A549 (cell line): ENCODE measurements at regions not wholly inside any gene's neighbourhood (a gene's known extent, or its start where the extent isn't known, plus 50 kb on each side); places are given as distances from the start of the nearest gene placed in this dataset.

Experiments used
- ATAC-seq, 2 experiments: fragments of 200-7000 bp in 1 of 2; fragments of >200 bp in 1 of 2; cut with Nextera tagmentation in 1 of 2; cut with Tn5 transposase in 1 of 2; 3 replicates each; pipeline versions ENCODE4 v1.8.0 to v1.9.1; 2018 to 2020; ENCODE audit warnings: mild to moderate bottlenecking in 1 of 2, moderate library complexity in 1 of 2
- CTCF ChIA-PET: fragments of 300-600 bp; sonication (Branson Sonifier 250); formaldehyde crosslinking; extraction: SDS; loops from one replicate; lab custom pipeline; 2021; ENCODE audit warnings: antibody characterized with exemption, inconsistent platforms; lab: Yijun Ruan, JAX
- POLR2A ChIA-PET: fragments of 350-600 bp; formaldehyde crosslinking; extraction: SDS; loops from one replicate; lab custom pipeline; 2021; ENCODE audit warnings: antibody characterized with exemption, inconsistent platforms; lab: Yijun Ruan, JAX
- DNase-seq, 2 experiments: peaks; one replicate each; pipeline versions ENCODE4 v3.0.0 to v3.0.0-alpha.2; 2011 to 2016; ENCODE audit warnings: low read depth in 1 of 2, low spot score in 1 of 2
- FAIRE-seq: peaks from 2 replicates; lab custom pipeline; 2011; peaks lifted over from hg19 to GRCh38; lab: Jason Lieb, UNC
- H3K27ac ChIP-seq, 2 experiments: fragments of >200 bp; sonication (Bioruptor Twin); formaldehyde crosslinking; 3 replicates each; pipeline ENCODE4 v1.5.1; 2016 to 2017
- H3K4me1 ChIP-seq: fragments of >200 bp; sonication (Bioruptor Twin); formaldehyde crosslinking; 3 replicates; pipeline ENCODE4 v1.6.1; 2016
- H3K4me2 ChIP-seq: fragments of >200 bp; sonication (Bioruptor Twin); formaldehyde crosslinking; 3 replicates; pipeline ENCODE4 v1.6.1; 2016
- H3K4me3 ChIP-seq: fragments of >200 bp; sonication (Bioruptor Twin); formaldehyde crosslinking; 3 replicates; pipeline ENCODE4 v1.5.1; 2016
- H3K9me3 ChIP-seq: fragments of >200 bp; sonication (Bioruptor Twin); formaldehyde crosslinking; 3 replicates; pipeline ENCODE4 v1.6.1; 2016
- BCL3 ChIP-seq: fragments of >200 bp; sonication (Bioruptor Twin); formaldehyde crosslinking; IDR thresholded peaks from 3 replicates; pipeline ENCODE4 v1.6.1; 2016
- BHLHE40 ChIP-seq: IDR thresholded peaks from 2 replicates; pipeline ENCODE4 v1.6.1; 2012; ENCODE audit warnings: low read depth, low read length, inconsistent platforms
- CBX8 ChIP-seq: fragments of 200-600 bp; sonication (generic); IDR thresholded peaks from 2 replicates; pipeline ENCODE4 v1.6.1; 2016
- CEBPB ChIP-seq, 2 experiments: fragments of >200 bp in 1 of 2; sonication (Bioruptor Twin) in 1 of 2; formaldehyde crosslinking in 1 of 2; IDR thresholded peaks; 2 replicates each; pipeline ENCODE4 v1.6.1; 2012 to 2016
- CHD2 ChIP-seq: fragments of 150-350 bp; IDR thresholded peaks from 2 replicates; pipeline ENCODE4 v1.6.1; 2014; ENCODE audit warnings: low read length; ENCODE audit not compliant: partially characterized antibody
- EHMT2 ChIP-seq: fragments of 200-600 bp; sonication (generic); IDR thresholded peaks from 2 replicates; pipeline ENCODE4 v1.6.1; 2016; ENCODE audit warnings: antibody characterized with exemption, low read depth, mild to moderate bottlenecking, moderate library complexity
- ESRRA ChIP-seq: fragments of 150-350 bp; IDR thresholded peaks from 2 replicates; pipeline ENCODE4 v1.6.1; 2014; ENCODE audit warnings: mild to moderate bottlenecking, low read length, borderline replicate concordance
- FOXS1 ChIP-seq: fragments of 250-450 bp; sonication (Bioruptor Pico); IDR thresholded peaks from 2 replicates; pipeline ENCODE4 v1.5.0; 2020; ENCODE audit warnings: mild to moderate bottlenecking, moderate library complexity
- HEYL ChIP-seq: fragments of 250-450 bp; sonication (Bioruptor Pico); IDR thresholded peaks from 2 replicates; pipeline ENCODE4 v1.8.0; 2021; ENCODE audit warnings: mild to moderate bottlenecking, moderate library complexity
- HOXB5 ChIP-seq: fragments of 250-450 bp; sonication (Bioruptor Pico); IDR thresholded peaks from 2 replicates; pipeline ENCODE4 v1.5.0; 2020; ENCODE audit warnings: mild to moderate bottlenecking, moderate library complexity
- MAX ChIP-seq: IDR thresholded peaks from 2 replicates; pipeline ENCODE4 v1.6.1; 2012
- MYC ChIP-seq: IDR thresholded peaks from 2 replicates; pipeline ENCODE4 v1.6.1; 2012; ENCODE audit warnings: mild to moderate bottlenecking, inconsistent platforms, low read length, improper control_type of control experiment, borderline replicate concordance
- NPAS2 ChIP-seq: fragments of 250-450 bp; sonication (Bioruptor Pico); IDR thresholded peaks from 2 replicates; pipeline ENCODE4 v1.8.0; 2022; ENCODE audit warnings: mild to moderate bottlenecking, moderate library complexity, borderline replicate concordance
- NR3C1 ChIP-seq: fragments of >200 bp; sonication (Bioruptor Twin); formaldehyde crosslinking; IDR thresholded peaks from 3 replicates; pipeline ENCODE4 v1.6.1; 2017
- POLR2AphosphoS2 ChIP-seq: conservative IDR thresholded peaks from 2 replicates; pipeline ENCODE4 v1.6.1; 2012; ENCODE audit warnings: low read length, improper control_type of control experiment, inconsistent platforms
- RAD21 ChIP-seq, 2 experiments: fragments of >200 bp in 1 of 2; sonication (Bioruptor Twin) in 1 of 2; formaldehyde crosslinking in 1 of 2; IDR thresholded peaks in 1 of 2; conservative IDR thresholded peaks in 1 of 2; 2 replicates in 1 of 2; 3 replicates in 1 of 2; pipeline ENCODE4 v1.6.1; 2012 to 2018; ENCODE audit warnings: inconsistent platforms in 1 of 2
- RCOR1 ChIP-seq: fragments of 150-350 bp; IDR thresholded peaks from 2 replicates; pipeline ENCODE4 v1.6.1; 2014; ENCODE audit warnings: antibody characterized with exemption, low read length, low read depth
- REST ChIP-seq: fragments of 200-600 bp; sonication (generic); IDR thresholded peaks from 2 replicates; pipeline ENCODE4 v1.6.1; 2016; ENCODE audit warnings: antibody characterized with exemption, mild to moderate bottlenecking, moderate library complexity
- RNF2 ChIP-seq: fragments of 200-600 bp; sonication (generic); IDR thresholded peaks from 2 replicates; pipeline ENCODE4 v1.6.1; 2016; ENCODE audit warnings: low read depth, mild to moderate bottlenecking, antibody characterized with exemption, moderate library complexity, borderline replicate concordance
- SMC3 ChIP-seq: fragments of >200 bp; sonication (Bioruptor Twin); formaldehyde crosslinking; IDR thresholded peaks from 3 replicates; pipeline ENCODE4 v1.6.1; 2018; ENCODE audit warnings: inconsistent platforms
- TFCP2L1 ChIP-seq: fragments of 250-450 bp; sonication (Bioruptor Pico); IDR thresholded peaks from 2 replicates; pipeline ENCODE4 v1.5.0; 2021; ENCODE audit warnings: mild to moderate bottlenecking
- TP53 ChIP-seq: fragments of 250-450 bp; sonication (Bioruptor Pico); IDR thresholded peaks from 2 replicates; pipeline ENCODE4 v1.5.0; 2021; ENCODE audit warnings: mild to moderate bottlenecking, moderate library complexity
- ZC3H11A ChIP-seq: fragments of 450-650 bp; IDR thresholded peaks from 2 replicates; pipeline ENCODE4 v1.6.1; 2014; ENCODE audit warnings: antibody characterized with exemption, mild to moderate bottlenecking
- WGBS: methylation state at CpG from one replicate; pipeline ENCODE4 v1.1.6; 2017; ENCODE audit errors: missing lambda C conversion rate; 5-methylcytosine and 5-hydroxymethylcytosine counted together
- TF ChIP-seq, protein P1 (sequence below): fragments of 250-450 bp; sonication (Bioruptor Pico); IDR thresholded peaks from 2 replicates; pipeline ENCODE4 v1.5.0; 2020; ENCODE audit warnings: low read depth, mild to moderate bottlenecking, moderate library complexity
- TF ChIP-seq, protein P2 (sequence below): fragments of 450-650 bp; IDR thresholded peaks from 2 replicates; pipeline ENCODE4 v1.6.1; 2014; ENCODE audit warnings: antibody characterized with exemption
- TF ChIP-seq, protein P3 (sequence below): IDR thresholded peaks from 2 replicates; pipeline ENCODE4 v1.6.1; 2012; ENCODE audit warnings: low read depth, borderline replicate concordance

DNA sequence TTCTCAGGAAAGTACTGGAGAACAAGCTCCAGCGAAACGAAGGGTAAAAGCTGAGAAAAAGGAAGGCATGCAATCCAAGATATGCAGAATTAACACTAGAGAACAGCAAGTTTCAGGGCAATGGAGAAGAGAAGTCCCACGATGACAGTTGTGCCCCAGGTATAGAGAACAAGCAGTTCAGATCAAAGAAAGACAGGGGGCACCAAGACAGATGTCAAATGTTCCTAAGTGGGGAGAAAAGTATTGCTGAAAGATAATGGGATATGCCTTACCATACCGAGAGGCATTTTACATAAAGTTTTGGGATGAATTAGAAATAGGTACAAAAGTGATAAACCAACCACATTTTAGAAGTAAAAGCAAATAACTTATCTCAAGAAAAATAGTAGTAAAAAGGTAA is 79.1 kb upstream of the UBE2E3 start:
- H3K27ac ChIP-seq: no peak overlapping the region
- ChIA-PET CTCF (no interaction called here), POLR2A (no interaction called here)
- DNase-seq: no peak
- FAIRE-seq: no peak
- H3K4me3 ChIP-seq: no peak overlapping the region
- no peak overlapping the region for H3K4me2 ChIP-seq
- WGBS: 56% methylated on average over 4 of the region's 4 CpGs
- H3K4me1 ChIP-seq: no peaks in the 10 kb centered on the region
- no peaks in the 10 kb centered on the region for H3K9me3 ChIP-seq
- ATAC-seq: no peak
- no peak for TF ChIP-seq POLR2AphosphoS2
- no peak for TF ChIP-seq ESRRA
- no peak for TF ChIP-seq HOXB5 (CRISPR knock-in tag)
- TF ChIP-seq CEBPB (IDR thresholded peaks at IDR 0.05): no peak
- TF ChIP-seq CHD2: no peak
- no peak for TF ChIP-seq RAD21 (conservative IDR thresholded peaks at IDR 0.05 in 1 of 2, IDR thresholded peaks at IDR 0.05 in 1 of 2)
- no peak for TF ChIP-seq RNF2
- no peak for TF ChIP-seq BHLHE40
- TF ChIP-seq TFCP2L1 (CRISPR knock-in tag): no peak
- TF ChIP-seq NPAS2 (CRISPR knock-in tag): no peak
- no peak for TF ChIP-seq ZC3H11A
- TF ChIP-seq MYC: no peak
- TF ChIP-seq, protein P1, sequence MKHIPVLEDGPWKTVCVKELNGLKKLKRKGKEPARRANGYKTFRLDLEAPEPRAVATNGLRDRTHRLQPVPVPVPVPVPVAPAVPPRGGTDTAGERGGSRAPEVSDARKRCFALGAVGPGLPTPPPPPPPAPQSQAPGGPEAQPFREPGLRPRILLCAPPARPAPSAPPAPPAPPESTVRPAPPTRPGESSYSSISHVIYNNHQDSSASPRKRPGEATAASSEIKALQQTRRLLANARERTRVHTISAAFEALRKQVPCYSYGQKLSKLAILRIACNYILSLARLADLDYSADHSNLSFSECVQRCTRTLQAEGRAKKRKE (CRISPR knock-in tag): no peak
- no peak for TF ChIP-seq BCL3
- TF ChIP-seq, protein P2, sequence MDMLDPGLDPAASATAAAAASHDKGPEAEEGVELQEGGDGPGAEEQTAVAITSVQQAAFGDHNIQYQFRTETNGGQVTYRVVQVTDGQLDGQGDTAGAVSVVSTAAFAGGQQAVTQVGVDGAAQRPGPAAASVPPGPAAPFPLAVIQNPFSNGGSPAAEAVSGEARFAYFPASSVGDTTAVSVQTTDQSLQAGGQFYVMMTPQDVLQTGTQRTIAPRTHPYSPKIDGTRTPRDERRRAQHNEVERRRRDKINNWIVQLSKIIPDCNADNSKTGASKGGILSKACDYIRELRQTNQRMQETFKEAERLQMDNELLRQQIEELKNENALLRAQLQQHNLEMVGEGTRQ: no peak
- TF ChIP-seq RCOR1: no peak
- no peak for TF ChIP-seq MAX
- no peak for TF ChIP-seq CBX8

DNA sequence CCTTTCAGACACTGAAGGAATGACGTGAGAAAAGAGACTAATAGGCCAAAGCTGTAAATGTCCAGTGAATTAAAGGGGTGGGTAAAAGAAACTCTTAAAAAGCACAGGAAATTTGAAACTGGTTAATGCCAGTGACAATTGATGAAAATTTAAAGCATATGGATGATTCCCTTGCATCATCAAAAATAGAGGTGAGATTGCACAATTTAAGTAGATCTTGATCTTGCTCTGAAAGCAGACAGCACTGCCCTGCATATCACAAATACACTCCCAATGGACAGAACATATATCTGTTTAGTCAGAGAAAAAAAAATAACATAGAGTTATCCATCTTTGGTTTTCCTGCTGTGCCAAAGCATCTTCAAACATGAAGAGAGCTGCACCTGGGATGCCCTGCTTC is 86.7 kb upstream of the UBE2E3 start:
- TF ChIP-seq FOXS1 (CRISPR knock-in tag): no peak
- TF ChIP-seq EHMT2: no peak
- no peak for TF ChIP-seq RAD21 (conservative IDR thresholded peaks at IDR 0.05 in 1 of 2, IDR thresholded peaks at IDR 0.05 in 1 of 2)
- TF ChIP-seq RNF2: no peak
- no peak for TF ChIP-seq TP53 (CRISPR knock-in tag)
- TF ChIP-seq NR3C1: no peak
- TF ChIP-seq SMC3: no peak
- TF ChIP-seq MAX: no peak
- TF ChIP-seq HEYL (CRISPR knock-in tag): no peak
- TF ChIP-seq REST: no peak
- TF ChIP-seq CHD2: no peak
- TF ChIP-seq, protein P3, sequence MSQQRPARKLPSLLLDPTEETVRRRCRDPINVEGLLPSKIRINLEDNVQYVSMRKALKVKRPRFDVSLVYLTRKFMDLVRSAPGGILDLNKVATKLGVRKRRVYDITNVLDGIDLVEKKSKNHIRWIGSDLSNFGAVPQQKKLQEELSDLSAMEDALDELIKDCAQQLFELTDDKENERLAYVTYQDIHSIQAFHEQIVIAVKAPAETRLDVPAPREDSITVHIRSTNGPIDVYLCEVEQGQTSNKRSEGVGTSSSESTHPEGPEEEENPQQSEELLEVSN: no peak
- no peak overlapping the region for H3K4me3 ChIP-seq
- no peak overlapping the region for H3K4me2 ChIP-seq
- ChIA-PET POLR2A (no interaction called here), CTCF (interaction anchor here (0.6 to 1.4 kb wide), 3 partner anchors 9 to 769 kb away, joined by 3 read pairs; no protein-coding TSS in a partner anchor)
- DNase-seq (no peak), FAIRE-seq (no peak), ATAC-seq (no peak)
- no peak overlapping the region for H3K27ac ChIP-seq
- H3K9me3 ChIP-seq: no peaks in the 10 kb centered on the region
- WGBS: 46% methylated on average over 1 of the region's 1 CpG
- peaks cover 3% of the 10 kb centered on the region; the same call in 1 of the 3 replicates for H3K4me1 ChIP-seq
